Calu3 (cell line): ENCODE measurements at regions not wholly inside any gene's neighbourhood (a gene's known extent, or its start where the extent isn't known, plus 50 kb on each side); places are given as distances from the start of the nearest gene placed in this dataset.
A peak's percentile ranks its signal among the peaks of the same experiment; 100 is the strongest.

ENCODE experiments used
- BruUV-seq: library from RNA; stranded (reverse); fragments of 400-500 nt; replicated peaks from 2 replicates; lab custom pipeline; 2021; lab: Mats Ljungman, UMichigan
- CTCF ChIA-PET: fragments of 300-600 bp; sonication (Branson Sonifier 250); formaldehyde crosslinking; loops from one replicate; lab custom pipeline; 2022; ENCODE audit warnings: antibody characterized with exemption; lab: Charles Lee
- DNase-seq: peaks from one replicate; pipeline ENCODE4 v3.0.0; 2022
- H3K27ac Mint-ChIP-seq: one replicate; pipeline ENCODE4 v1.8.0; 2022; ENCODE audit warnings: mixed read lengths; ENCODE audit not compliant: unreplicated experiment
- H3K27me3 Mint-ChIP-seq: one replicate; pipeline ENCODE4 v1.8.0; 2022; ENCODE audit warnings: mixed read lengths; ENCODE audit not compliant: unreplicated experiment
- H3K36me3 Mint-ChIP-seq: one replicate; pipeline ENCODE4 v1.8.0; 2022; ENCODE audit warnings: mild to moderate bottlenecking, moderate library complexity, mixed read lengths; ENCODE audit not compliant: insufficient read depth, unreplicated experiment
- H3K4me1 Mint-ChIP-seq: one replicate; pipeline ENCODE4 v1.8.0; 2022; ENCODE audit warnings: mild to moderate bottlenecking, low read depth, mixed read lengths; ENCODE audit not compliant: unreplicated experiment
- H3K4me3 Mint-ChIP-seq: one replicate; pipeline ENCODE4 v1.8.0; 2022; ENCODE audit warnings: mild to moderate bottlenecking, low read depth, moderate library complexity, mixed read lengths; ENCODE audit not compliant: unreplicated experiment
- H3K9me3 Mint-ChIP-seq: one replicate; pipeline ENCODE4 v1.8.0; 2022; ENCODE audit warnings: low read depth, mixed read lengths; ENCODE audit not compliant: unreplicated experiment
- CTCF ChIP-seq: fragments of 200-600 bp; IDR thresholded peaks from one replicate; pipeline ENCODE4 v1.8.0; 2022; ENCODE audit warnings: antibody characterized with exemption; ENCODE audit not compliant: unreplicated experiment
- intact Hi-C: fragments of 100-400 bp; cut with micrococcal nuclease; formaldehyde crosslinking; loops from one replicate; pipeline ENCODE4 v1.10.0; 2022; ENCODE audit not compliant: unreplicated experiment

GRCh38 chr20:6384380-6384779, 261.6 kb upstream of the FERMT1 start:
- intact Hi-C loops: no loop called here
- BruUV-seq: no TSS peak
- no peak overlapping the region for H3K27ac Mint-ChIP-seq
- TF ChIP-seq CTCF: no peak
- CTCF ChIA-PET: no interaction called here
- H3K36me3 Mint-ChIP-seq: no peaks in the 10 kb centered on the region
- DNase-seq: no peak
- H3K9me3 Mint-ChIP-seq: no peaks in the 10 kb centered on the region
- peaks cover 22% of the 10 kb centered on the region for H3K27me3 Mint-ChIP-seq
- H3K4me3 Mint-ChIP-seq: no peak overlapping the region
- H3K4me1 Mint-ChIP-seq: no peaks in the 10 kb centered on the region

DNA sequence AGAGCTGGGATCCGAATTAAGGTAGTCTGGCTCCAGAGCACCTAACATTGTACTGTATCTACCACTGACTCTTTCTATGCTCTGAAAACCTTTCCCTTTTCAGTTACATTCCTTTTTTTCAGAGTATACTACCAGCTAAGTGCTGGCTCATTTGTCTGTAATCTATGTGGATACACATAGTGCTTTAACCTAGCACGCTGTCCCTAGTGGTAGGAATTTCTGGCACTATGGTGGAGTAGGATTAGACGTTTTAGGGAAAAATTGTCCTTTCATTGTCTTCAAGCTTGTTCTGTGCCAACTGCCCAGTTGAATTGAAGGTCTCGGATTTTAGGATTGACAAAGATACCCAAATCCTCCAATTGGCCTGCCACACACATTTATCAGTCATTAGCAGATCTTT, 259.1 kb upstream of the FERMT1 start:
- intact Hi-C loops: no loop called here
- TF ChIP-seq CTCF: peak; percentile 17
- CTCF ChIA-PET: interaction anchor here (1.0 kb wide), 1 partner anchor 176 kb away, joined by 3 read pairs; no protein-coding TSS in a partner anchor
- Mint-ChIP-seq H3K36me3 (no peaks in the 10 kb centered on the region), H3K4me1 (no peaks in the 10 kb centered on the region), H3K27me3 (peaks cover 22% of the 10 kb centered on the region), H3K27ac (no peak overlapping the region), H3K9me3 (no peaks in the 10 kb centered on the region), H3K4me3 (no peak overlapping the region)
- peak; percentile 6 for DNase-seq
- no TSS peak for BruUV-seq

DNA sequence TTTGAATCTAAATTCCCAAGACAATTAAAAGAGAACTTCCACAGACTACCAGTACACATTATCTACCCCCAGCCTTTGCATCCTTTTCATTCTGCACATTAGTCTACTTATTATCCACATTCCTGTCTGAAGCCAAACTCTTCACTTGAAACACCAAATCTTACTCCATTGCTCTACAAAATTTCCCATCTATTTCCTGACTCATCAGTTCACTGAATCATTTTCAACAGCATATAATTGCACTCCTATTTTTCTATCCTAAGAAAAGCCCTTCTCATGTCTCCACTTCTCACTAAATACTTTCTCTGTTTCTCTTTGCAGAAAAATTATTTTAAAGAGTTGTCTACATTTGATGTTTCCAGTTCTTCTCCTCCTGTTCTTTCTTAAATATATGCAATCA, 239.4 kb upstream of the FERMT1 start:
- BruUV-seq: no TSS peak
- H3K27me3 Mint-ChIP-seq: peaks cover 9% of the 10 kb centered on the region
- CTCF ChIA-PET: no interaction called here

GRCh38 chr20:6360766-6361165, 237.9 kb upstream of the FERMT1 start:
- no peak for TF ChIP-seq CTCF
- intact Hi-C loops: no loop called here
- CTCF ChIA-PET: no interaction called here
- Mint-ChIP-seq H3K4me3 (no peak overlapping the region), H3K27me3 (peaks cover 24% of the 10 kb centered on the region), H3K36me3 (no peaks in the 10 kb centered on the region), H3K9me3 (no peaks in the 10 kb centered on the region), H3K4me1 (no peaks in the 10 kb centered on the region), H3K27ac (no peak overlapping the region)
- no TSS peak for BruUV-seq
- DNase-seq: no peak

More for the DNA sequence above, 239.4 kb upstream of the FERMT1 start:
- H3K36me3 Mint-ChIP-seq: no peaks in the 10 kb centered on the region
- no peak for DNase-seq
- no peaks in the 10 kb centered on the region for H3K4me1 Mint-ChIP-seq
- no peak overlapping the region for H3K27ac Mint-ChIP-seq
- no peak overlapping the region for H3K4me3 Mint-ChIP-seq
- TF ChIP-seq CTCF: no peak
- intact Hi-C loops: no loop called here
- H3K9me3 Mint-ChIP-seq: no peaks in the 10 kb centered on the region
